H1 (cell line): ENCODE measurements at regions not wholly inside any gene's neighbourhood (a gene's known extent, or its start where the extent isn't known, plus 50 kb on each side); places are given as distances from the start of the nearest gene placed in this dataset.

Source experiments
- GABPA ChIP-seq: IDR thresholded peaks from 2 replicates; pipeline ENCODE4 v1.6.1; 2011; ENCODE audit warnings: mild to moderate bottlenecking, low read length, moderate library complexity, borderline replicate concordance; ENCODE audit not compliant: insufficient read depth
- SIRT6 ChIP-seq: IDR thresholded peaks from one replicate; pipeline ENCODE4 v1.7.1; 2012; ENCODE audit warnings: low read length, inconsistent platforms
- TAF1 ChIP-seq: IDR thresholded peaks from 2 replicates; pipeline ENCODE4 v1.6.1; 2011; ENCODE audit warnings: mild to moderate bottlenecking, low read depth, low read length
- TF ChIP-seq, protein P1 (sequence below): fragments of 300-600 bp; sonication (generic); IDR thresholded peaks from 2 replicates; pipeline ENCODE4 v1.7.1; 2012; ENCODE audit warnings: low read length, moderate library complexity, mild to moderate bottlenecking, inconsistent platforms; ENCODE audit not compliant: insufficient replicate concordance

GRCh38 chr6:23137611-23138010 is 568.2 kb downstream of the HDGFL1 start (continued):
- TF ChIP-seq, protein P1, sequence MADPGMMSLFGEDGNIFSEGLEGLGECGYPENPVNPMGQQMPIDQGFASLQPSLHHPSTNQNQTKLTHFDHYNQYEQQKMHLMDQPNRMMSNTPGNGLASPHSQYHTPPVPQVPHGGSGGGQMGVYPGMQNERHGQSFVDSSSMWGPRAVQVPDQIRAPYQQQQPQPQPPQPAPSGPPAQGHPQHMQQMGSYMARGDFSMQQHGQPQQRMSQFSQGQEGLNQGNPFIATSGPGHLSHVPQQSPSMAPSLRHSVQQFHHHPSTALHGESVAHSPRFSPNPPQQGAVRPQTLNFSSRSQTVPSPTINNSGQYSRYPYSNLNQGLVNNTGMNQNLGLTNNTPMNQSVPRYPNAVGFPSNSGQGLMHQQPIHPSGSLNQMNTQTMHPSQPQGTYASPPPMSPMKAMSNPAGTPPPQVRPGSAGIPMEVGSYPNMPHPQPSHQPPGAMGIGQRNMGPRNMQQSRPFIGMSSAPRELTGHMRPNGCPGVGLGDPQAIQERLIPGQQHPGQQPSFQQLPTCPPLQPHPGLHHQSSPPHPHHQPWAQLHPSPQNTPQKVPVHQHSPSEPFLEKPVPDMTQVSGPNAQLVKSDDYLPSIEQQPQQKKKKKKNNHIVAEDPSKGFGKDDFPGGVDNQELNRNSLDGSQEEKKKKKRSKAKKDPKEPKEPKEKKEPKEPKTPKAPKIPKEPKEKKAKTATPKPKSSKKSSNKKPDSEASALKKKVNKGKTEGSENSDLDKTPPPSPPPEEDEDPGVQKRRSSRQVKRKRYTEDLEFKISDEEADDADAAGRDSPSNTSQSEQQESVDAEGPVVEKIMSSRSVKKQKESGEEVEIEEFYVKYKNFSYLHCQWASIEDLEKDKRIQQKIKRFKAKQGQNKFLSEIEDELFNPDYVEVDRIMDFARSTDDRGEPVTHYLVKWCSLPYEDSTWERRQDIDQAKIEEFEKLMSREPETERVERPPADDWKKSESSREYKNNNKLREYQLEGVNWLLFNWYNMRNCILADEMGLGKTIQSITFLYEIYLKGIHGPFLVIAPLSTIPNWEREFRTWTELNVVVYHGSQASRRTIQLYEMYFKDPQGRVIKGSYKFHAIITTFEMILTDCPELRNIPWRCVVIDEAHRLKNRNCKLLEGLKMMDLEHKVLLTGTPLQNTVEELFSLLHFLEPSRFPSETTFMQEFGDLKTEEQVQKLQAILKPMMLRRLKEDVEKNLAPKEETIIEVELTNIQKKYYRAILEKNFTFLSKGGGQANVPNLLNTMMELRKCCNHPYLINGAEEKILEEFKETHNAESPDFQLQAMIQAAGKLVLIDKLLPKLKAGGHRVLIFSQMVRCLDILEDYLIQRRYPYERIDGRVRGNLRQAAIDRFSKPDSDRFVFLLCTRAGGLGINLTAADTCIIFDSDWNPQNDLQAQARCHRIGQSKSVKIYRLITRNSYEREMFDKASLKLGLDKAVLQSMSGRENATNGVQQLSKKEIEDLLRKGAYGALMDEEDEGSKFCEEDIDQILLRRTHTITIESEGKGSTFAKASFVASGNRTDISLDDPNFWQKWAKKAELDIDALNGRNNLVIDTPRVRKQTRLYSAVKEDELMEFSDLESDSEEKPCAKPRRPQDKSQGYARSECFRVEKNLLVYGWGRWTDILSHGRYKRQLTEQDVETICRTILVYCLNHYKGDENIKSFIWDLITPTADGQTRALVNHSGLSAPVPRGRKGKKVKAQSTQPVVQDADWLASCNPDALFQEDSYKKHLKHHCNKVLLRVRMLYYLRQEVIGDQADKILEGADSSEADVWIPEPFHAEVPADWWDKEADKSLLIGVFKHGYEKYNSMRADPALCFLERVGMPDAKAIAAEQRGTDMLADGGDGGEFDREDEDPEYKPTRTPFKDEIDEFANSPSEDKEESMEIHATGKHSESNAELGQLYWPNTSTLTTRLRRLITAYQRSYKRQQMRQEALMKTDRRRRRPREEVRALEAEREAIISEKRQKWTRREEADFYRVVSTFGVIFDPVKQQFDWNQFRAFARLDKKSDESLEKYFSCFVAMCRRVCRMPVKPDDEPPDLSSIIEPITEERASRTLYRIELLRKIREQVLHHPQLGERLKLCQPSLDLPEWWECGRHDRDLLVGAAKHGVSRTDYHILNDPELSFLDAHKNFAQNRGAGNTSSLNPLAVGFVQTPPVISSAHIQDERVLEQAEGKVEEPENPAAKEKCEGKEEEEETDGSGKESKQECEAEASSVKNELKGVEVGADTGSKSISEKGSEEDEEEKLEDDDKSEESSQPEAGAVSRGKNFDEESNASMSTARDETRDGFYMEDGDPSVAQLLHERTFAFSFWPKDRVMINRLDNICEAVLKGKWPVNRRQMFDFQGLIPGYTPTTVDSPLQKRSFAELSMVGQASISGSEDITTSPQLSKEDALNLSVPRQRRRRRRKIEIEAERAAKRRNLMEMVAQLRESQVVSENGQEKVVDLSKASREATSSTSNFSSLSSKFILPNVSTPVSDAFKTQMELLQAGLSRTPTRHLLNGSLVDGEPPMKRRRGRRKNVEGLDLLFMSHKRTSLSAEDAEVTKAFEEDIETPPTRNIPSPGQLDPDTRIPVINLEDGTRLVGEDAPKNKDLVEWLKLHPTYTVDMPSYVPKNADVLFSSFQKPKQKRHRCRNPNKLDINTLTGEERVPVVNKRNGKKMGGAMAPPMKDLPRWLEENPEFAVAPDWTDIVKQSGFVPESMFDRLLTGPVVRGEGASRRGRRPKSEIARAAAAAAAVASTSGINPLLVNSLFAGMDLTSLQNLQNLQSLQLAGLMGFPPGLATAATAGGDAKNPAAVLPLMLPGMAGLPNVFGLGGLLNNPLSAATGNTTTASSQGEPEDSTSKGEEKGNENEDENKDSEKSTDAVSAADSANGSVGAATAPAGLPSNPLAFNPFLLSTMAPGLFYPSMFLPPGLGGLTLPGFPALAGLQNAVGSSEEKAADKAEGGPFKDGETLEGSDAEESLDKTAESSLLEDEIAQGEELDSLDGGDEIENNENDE: no peak
- TF ChIP-seq GABPA: no peak
- no peak for TF ChIP-seq SIRT6
- TF ChIP-seq TAF1: no peak
